ENCODE measurements at regions not wholly inside any gene's neighbourhood (a gene's known extent, or its start where the extent isn't known, plus 50 kb on each side); places are given as distances from the start of the nearest gene placed in this dataset.

- TF ChIP-seq CTCF (conservative IDR thresholded peaks at IDR 0.05; ENCODE audit: low read depth in 2 of 2) (no peak), EZH2 (IDR thresholded peaks at IDR 0.05; ENCODE audit: low read depth, unreplicated experiment) (no peak), EZH2phosphoT487 (IDR thresholded peaks at IDR 0.05; ENCODE audit: unreplicated experiment) (no peak), STAT1 (IDR thresholded peaks at IDR 0.05; ENCODE audit: unreplicated experiment) (no peak)
- TF ChIP-seq, protein P1, sequence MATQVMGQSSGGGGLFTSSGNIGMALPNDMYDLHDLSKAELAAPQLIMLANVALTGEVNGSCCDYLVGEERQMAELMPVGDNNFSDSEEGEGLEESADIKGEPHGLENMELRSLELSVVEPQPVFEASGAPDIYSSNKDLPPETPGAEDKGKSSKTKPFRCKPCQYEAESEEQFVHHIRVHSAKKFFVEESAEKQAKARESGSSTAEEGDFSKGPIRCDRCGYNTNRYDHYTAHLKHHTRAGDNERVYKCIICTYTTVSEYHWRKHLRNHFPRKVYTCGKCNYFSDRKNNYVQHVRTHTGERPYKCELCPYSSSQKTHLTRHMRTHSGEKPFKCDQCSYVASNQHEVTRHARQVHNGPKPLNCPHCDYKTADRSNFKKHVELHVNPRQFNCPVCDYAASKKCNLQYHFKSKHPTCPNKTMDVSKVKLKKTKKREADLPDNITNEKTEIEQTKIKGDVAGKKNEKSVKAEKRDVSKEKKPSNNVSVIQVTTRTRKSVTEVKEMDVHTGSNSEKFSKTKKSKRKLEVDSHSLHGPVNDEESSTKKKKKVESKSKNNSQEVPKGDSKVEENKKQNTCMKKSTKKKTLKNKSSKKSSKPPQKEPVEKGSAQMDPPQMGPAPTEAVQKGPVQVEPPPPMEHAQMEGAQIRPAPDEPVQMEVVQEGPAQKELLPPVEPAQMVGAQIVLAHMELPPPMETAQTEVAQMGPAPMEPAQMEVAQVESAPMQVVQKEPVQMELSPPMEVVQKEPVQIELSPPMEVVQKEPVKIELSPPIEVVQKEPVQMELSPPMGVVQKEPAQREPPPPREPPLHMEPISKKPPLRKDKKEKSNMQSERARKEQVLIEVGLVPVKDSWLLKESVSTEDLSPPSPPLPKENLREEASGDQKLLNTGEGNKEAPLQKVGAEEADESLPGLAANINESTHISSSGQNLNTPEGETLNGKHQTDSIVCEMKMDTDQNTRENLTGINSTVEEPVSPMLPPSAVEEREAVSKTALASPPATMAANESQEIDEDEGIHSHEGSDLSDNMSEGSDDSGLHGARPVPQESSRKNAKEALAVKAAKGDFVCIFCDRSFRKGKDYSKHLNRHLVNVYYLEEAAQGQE (IDR thresholded peaks at IDR 0.05; ENCODE audit: unreplicated experiment) = no peak
Measured at GRCh38 chr7:118580743-118581382, 356.4 kb downstream of the ANKRD7 start.

All from GM23338 (cell line).